ENCODE measurements at regions not wholly inside any gene's neighbourhood (a gene's known extent, or its start where the extent isn't known, plus 50 kb on each side); places are given as distances from the start of the nearest gene placed in this dataset.

- TF ChIP-seq REST (IDR thresholded peaks at IDR 0.05; ENCODE audit: low read depth, low read length) = no peak
- TF ChIP-seq GATA2 (CRISPR knock-in tag; IDR thresholded peaks at IDR 0.05) = no peak
- no peak for TF ChIP-seq MAX (IDR thresholded peaks at IDR 0.05; ENCODE audit: low read depth)
- no peak for TF ChIP-seq CTCF (IDR thresholded peaks at IDR 0.05)
Observed at GRCh38 chr2:193326296-193326695, 1131.6 kb upstream of the TMEFF2 start (continued).

- Histone ChIP-seq H3K27ac (ENCODE audit: low read depth in 2 of 2, low read length in 1 of 2) (no peak overlapping the region), H4K20me1 (ENCODE audit: insufficient read depth) (no peaks in the 10 kb centered on the region), H3K79me2 (ENCODE audit: insufficient read depth) (no peaks in the 10 kb centered on the region), H3K9ac (no peak overlapping the region), H3K9me2 (no peaks in the 10 kb centered on the region), H3K4me1 (ENCODE audit: control insufficient read depth in 1 of 2, insufficient read depth in 2 of 2, low read depth in 1 of 2, low read length in 1 of 2) (no peaks in the 10 kb centered on the region), H3K4me2 (no peak overlapping the region), H3K4me3 (ENCODE audit: low read depth in 2 of 2, low read length in 1 of 2) (no peak overlapping the region), H3F3A (replicated peaks; ENCODE audit: insufficient read depth) (no peaks in the 10 kb centered on the region), H3K36me3 (replicated peaks in 1 of 2; ENCODE audit: control insufficient read depth in 1 of 2, insufficient read depth in 2 of 2, low read length in 1 of 2) (no peaks in the 10 kb centered on the region), H3K9me3 (no peaks in the 10 kb centered on the region), H2AFZ (ENCODE audit: low read depth) (no peak overlapping the region), H3K27me3 (ENCODE audit: insufficient read depth) (no peaks in the 10 kb centered on the region)
- WGBS (ENCODE audit: low lambda C conversion rate) = 13% methylated on average over 1 of the region's 1 CpG
- ChIA-PET POLR2A (no interaction called here), CTCF (no interaction called here)
- DNase-seq = no peak
- no peak for TF ChIP-seq RCOR1 (IDR thresholded peaks at IDR 0.05; ENCODE audit: low read length)
- no peak for TF ChIP-seq MAX (IDR thresholded peaks at IDR 0.05; ENCODE audit: low read depth)
- TF ChIP-seq YY1 (IDR thresholded peaks at IDR 0.05; ENCODE audit: low read depth) = no peak
- no peak for TF ChIP-seq GATA2 (CRISPR knock-in tag; IDR thresholded peaks at IDR 0.05)
- TF ChIP-seq FOXM1 (IDR thresholded peaks at IDR 0.05; ENCODE audit: low read depth) = no peak
- TF ChIP-seq NRF1 (IDR thresholded peaks at IDR 0.05; ENCODE audit: low read depth, low read length) = no peak
- no peak for TF ChIP-seq CTCF (IDR thresholded peaks at IDR 0.05)
- TF ChIP-seq MXI1 (IDR thresholded peaks at IDR 0.05; ENCODE audit: low read depth, low read length) = no peak
- TF ChIP-seq EP300 (IDR thresholded peaks at IDR 0.05; ENCODE audit: borderline replicate concordance in 1 of 2, low read depth in 1 of 2, low read length in 1 of 2) = no peak
- TF ChIP-seq TAF1 (IDR thresholded peaks at IDR 0.05; ENCODE audit: borderline replicate concordance, low read depth, low read length) = no peak
- no peak for TF ChIP-seq RXRA (IDR thresholded peaks at IDR 0.05; ENCODE audit: borderline replicate concordance, low read depth)
- no peak for TF ChIP-seq ELF1 (IDR thresholded peaks at IDR 0.05)
- no peak for TF ChIP-seq ZBTB33 (IDR thresholded peaks at IDR 0.05; ENCODE audit: borderline replicate concordance, low read depth)
- TF ChIP-seq IRF3 (IDR thresholded peaks at IDR 0.05; ENCODE audit: low read depth, low read length) = no peak
Observed at GRCh38 chr2:193315428-193316091, 1120.8 kb upstream of the TMEFF2 start.
